HEK293T (cell line): ENCODE measurements at regions not wholly inside any gene's neighbourhood (a gene's known extent, or its start where the extent isn't known, plus 50 kb on each side); places are given as distances from the start of the nearest gene placed in this dataset.

Source experiments
- ARNT ChIP-seq: fragments of 450-650 bp; IDR thresholded peaks from 2 replicates; pipeline ENCODE4 v1.6.1; 2017; ENCODE audit warnings: mild to moderate bottlenecking
- BHLHE40 ChIP-seq: fragments of 450-650 bp; IDR thresholded peaks from 2 replicates; pipeline ENCODE4 v1.6.1; 2016; ENCODE audit warnings: mild to moderate bottlenecking, moderate library complexity, borderline replicate concordance
- CTBP1 ChIP-seq: fragments of 450-650 bp; IDR thresholded peaks from 2 replicates; pipeline ENCODE4 v1.6.1; 2016; ENCODE audit warnings: borderline replicate concordance
- FOXA1 ChIP-seq: fragments of 450-650 bp; IDR thresholded peaks from 2 replicates; pipeline ENCODE4 v1.6.1; 2016; ENCODE audit warnings: mild to moderate bottlenecking
- FOXK2 ChIP-seq: fragments of 450-650 bp; IDR thresholded peaks from 2 replicates; pipeline ENCODE4 v1.6.1; 2016; ENCODE audit warnings: mild to moderate bottlenecking
- FOXM1 ChIP-seq: fragments of 450-650 bp; IDR thresholded peaks from 2 replicates; pipeline ENCODE4 v1.6.1; 2017; ENCODE audit warnings: mild to moderate bottlenecking, borderline replicate concordance
- HDGF ChIP-seq: fragments of 450-650 bp; IDR thresholded peaks from 2 replicates; pipeline ENCODE4 v1.6.1; 2017; ENCODE audit warnings: antibody characterized with exemption, borderline replicate concordance
- L3MBTL2 ChIP-seq: fragments of 450-650 bp; conservative IDR thresholded peaks from 2 replicates; pipeline ENCODE4 v1.6.1; 2016; ENCODE audit warnings: mild to moderate bottlenecking
- LEF1 ChIP-seq: fragments of 450-650 bp; IDR thresholded peaks from 2 replicates; pipeline ENCODE4 v1.6.1; 2017; ENCODE audit warnings: mild to moderate bottlenecking, borderline replicate concordance
- NFRKB ChIP-seq: fragments of 450-650 bp; IDR thresholded peaks from 2 replicates; pipeline ENCODE4 v1.6.1; 2016; ENCODE audit warnings: mild to moderate bottlenecking, moderate library complexity
- SP1 ChIP-seq: fragments of 450-650 bp; IDR thresholded peaks from 2 replicates; pipeline ENCODE4 v1.6.1; 2017
- ZNF384 ChIP-seq: fragments of 450-650 bp; IDR thresholded peaks from 2 replicates; pipeline ENCODE4 v1.6.1; 2016
- TF ChIP-seq, protein P1 (sequence below): fragments of 450-650 bp; IDR thresholded peaks from 2 replicates; pipeline ENCODE4 v1.6.1; 2016

DNA sequence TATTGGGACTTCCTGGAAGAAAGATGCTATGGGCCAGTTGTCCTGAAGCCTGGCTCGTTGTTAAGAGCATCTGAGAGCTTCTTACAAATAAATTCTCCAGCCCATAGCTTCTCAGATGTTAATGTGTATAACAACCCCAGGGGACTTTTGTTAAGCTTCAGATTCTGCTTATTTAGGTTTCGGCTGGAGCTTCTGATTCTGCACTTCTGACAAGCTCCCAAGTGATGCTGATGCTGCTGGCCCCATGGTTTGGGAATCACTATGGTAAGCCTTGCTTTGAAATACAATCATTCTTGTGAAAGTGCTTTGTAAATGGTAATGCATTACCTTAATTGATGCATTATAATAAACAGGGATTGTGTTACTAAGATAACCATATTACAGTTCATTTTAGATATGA lies 281.8 kb upstream of the PLD5 start:
- no peak for TF ChIP-seq BHLHE40
- no peak for TF ChIP-seq FOXM1
- no peak for TF ChIP-seq HDGF
- TF ChIP-seq FOXK2: no peak
- TF ChIP-seq FOXA1: no peak
- TF ChIP-seq L3MBTL2: no peak
- TF ChIP-seq LEF1: no peak
- no peak for TF ChIP-seq NFRKB
- TF ChIP-seq, protein P1, sequence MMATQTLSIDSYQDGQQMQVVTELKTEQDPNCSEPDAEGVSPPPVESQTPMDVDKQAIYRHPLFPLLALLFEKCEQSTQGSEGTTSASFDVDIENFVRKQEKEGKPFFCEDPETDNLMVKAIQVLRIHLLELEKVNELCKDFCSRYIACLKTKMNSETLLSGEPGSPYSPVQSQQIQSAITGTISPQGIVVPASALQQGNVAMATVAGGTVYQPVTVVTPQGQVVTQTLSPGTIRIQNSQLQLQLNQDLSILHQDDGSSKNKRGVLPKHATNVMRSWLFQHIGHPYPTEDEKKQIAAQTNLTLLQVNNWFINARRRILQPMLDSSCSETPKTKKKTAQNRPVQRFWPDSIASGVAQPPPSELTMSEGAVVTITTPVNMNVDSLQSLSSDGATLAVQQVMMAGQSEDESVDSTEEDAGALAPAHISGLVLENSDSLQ: no peak
- TF ChIP-seq CTBP1: no peak
- TF ChIP-seq ZNF384: no peak
- TF ChIP-seq ARNT: no peak
- TF ChIP-seq SP1: no peak
